Activated CD4-positive, CD25-positive, alpha-beta regulatory T cell treated with anti-CD3 and anti-CD28 coated beads, Interleukin-2, amount 50 U/mL, for 72 hours (primary cell): ENCODE measurements at regions not wholly inside any gene's neighbourhood (a gene's known extent, or its start where the extent isn't known, plus 50 kb on each side); places are given as distances from the start of the nearest gene placed in this dataset.
A peak's percentile ranks its signal among the peaks of the same experiment; 100 is the strongest.

Experiments
- DNase-seq: peaks from one replicate; pipeline ENCODE4 v3.0.0; 2021

- DNase-seq = no peak
These were observed 167.9 kb downstream of the HRH4 start for GRCh38 chr18:24628326-24628725.

- no peak for DNase-seq
These were observed 169.5 kb downstream of the HRH4 start for GRCh38 chr18:24629921-24630320.

DNA sequence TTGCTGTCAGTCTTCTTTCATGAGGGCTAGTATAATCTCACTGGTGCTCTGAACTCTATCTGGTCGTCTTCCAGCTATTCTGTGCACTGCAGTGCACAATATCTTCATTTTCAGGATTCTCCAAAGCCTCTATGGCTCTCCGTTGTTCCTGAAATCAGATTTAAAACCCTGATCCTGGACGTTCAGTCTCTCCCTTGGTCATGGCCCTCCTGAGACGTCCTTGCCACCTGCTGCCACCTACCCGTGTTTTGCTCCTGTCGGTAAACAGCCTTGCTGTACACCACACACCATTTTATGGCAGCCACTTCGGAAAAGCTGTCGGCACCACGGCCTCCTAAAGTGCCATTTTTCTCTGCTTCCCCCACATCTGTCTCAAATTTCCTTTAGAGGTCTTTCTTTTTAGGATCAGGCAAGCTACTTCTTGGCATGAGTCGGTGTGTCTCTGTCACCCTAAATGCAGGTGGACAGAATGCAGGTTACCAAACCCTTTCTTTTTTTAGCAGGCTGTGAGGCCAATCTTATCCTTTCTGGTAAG, 170.0 kb downstream of the HRH4 start:
- no peak for DNase-seq

- no peak for DNase-seq
These were observed 171.0 kb downstream of the HRH4 start for GRCh38 chr18:24631243-24632025.

GRCh38 chr18:24632158-24632988, 171.9 kb downstream of the HRH4 start:
- DNase-seq = no peak

DNA sequence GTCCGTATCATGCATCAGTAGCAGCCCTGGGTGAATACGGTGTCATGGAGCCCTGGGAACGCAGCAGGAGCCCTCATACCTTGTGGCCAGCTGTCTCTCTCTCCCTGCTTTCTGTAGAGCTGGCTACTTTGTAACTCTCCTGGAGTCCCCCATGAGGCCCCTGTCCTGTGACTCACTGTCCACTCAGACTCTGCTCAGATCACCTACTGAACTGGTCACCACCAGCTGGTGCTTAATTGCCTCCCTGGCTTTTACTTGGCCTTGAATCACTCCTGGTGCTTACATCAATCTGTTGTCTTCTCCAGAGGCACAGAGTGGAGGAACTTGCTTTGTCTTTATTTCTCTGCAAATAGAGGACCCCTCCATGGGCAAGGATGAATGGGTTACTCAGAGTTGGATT, 172.7 kb downstream of the HRH4 start:
- DNase-seq = no peak

- no peak for DNase-seq
These were observed 189.1 kb downstream of the HRH4 start for GRCh38 chr18:24649571-24649970.

DNA sequence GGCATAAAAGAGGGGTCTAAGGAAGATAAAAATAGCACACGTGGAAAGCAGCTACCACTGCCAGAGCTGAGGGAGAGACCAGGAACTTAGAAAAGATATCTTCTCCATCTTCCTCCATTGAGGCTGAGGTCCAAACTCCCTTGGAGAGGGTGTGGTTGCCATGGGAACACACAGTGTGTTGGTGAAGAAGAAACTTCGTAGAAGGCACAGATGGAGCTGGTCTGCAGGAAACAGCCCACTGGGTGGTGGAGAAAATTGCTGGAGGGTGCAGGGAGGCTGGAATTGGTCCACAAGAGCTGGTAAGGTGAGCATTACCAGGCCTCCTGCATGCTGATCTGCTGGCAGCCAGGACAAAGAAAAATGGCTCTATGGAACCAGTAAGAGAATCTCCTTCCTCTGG, 191.0 kb downstream of the HRH4 start:
- DNase-seq = no peak

DNA sequence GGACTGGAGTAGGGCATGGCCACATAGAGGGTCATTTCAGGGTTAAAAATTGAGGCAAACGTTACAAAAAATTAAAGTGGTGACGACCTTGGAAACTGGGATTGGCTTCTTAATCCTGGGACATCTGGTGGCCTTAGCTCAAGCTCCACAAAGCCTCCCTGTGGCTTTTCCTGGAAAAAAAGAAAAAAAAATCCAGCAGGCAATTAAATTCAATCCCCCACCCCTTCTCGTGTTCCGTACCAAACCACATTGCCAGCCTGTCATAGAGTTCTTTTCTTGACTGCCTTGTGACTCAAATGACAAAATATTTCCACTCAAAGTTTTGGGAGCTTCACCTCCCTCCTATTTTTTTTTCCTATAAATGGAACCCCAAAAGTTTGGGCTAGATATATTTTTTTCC, 195.6 kb downstream of the HRH4 start:
- no peak for DNase-seq

GRCh38 chr18:24656551-24657443, 196.4 kb downstream of the HRH4 start:
- no peak for DNase-seq

DNA sequence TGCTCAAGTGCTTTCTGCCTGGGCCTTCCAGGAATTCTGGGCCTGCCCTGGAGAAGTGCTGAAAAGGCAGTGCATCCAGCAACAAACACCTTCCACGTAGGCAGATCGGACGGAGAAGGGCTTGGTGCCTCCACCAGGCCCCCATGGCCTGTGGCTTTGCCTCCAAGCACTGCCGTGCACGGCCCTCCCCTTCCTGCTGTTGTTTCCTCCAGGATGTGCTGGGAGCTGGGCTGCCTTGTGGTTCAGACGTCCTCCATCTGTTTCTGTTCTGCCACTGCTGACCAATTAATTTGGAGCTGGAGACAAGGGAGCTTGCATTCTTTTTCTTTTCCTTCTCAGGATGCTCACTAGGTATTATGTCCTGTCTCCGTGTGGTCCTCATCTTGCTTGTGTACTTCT, 197.0 kb downstream of the HRH4 start:
- no peak for DNase-seq

DNA sequence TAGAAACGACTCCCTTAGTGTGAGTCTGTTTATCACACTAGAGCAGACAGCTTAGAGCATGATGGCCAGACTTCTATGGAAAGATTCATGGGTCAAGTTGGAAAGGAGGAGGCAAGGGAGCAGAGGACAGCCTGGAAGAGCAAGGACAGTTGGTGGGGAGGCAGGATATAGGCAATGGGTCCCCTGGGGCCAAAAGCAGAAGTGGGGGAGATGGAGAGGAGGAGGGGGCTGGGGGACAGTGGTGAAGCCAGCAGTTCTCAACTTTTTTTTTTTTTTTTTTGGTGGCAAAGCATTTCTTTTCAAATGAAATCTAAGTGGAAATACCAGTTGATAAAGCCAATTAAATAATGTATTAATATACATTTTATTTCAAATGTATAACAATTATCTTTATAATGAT, 197.9 kb downstream of the HRH4 start:
- DNase-seq = no peak

GRCh38 chr18:24659827-24660720, 199.6 kb downstream of the HRH4 start:
- DNase-seq = peak; percentile 31

GRCh38 chr18:24660956-24661355, 200.5 kb downstream of the HRH4 start:
- no peak for DNase-seq

DNA sequence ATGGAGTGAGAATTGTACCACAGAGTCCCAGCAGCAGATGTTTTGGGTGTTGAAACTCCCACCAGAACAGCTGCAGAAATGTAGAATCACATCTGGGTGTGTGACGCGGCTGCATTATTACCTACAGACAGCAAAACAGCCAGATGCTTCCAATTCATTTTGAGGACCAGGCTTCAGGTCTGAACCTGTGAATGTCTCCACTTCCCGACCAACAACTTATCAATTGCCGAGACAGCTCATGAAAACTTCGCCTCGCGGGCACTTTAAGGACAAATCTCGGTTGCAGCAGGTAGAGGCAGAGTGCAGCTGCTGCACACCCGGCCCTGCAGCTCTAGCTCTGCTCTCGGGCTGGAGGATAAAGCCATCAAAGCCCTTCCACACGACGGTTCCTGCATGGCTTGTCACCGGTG, 202.0 kb downstream of the HRH4 start:
- DNase-seq = no peak

- DNase-seq = no peak
These were observed 202.6 kb downstream of the HRH4 start for GRCh38 chr18:24663026-24663425.

DNA sequence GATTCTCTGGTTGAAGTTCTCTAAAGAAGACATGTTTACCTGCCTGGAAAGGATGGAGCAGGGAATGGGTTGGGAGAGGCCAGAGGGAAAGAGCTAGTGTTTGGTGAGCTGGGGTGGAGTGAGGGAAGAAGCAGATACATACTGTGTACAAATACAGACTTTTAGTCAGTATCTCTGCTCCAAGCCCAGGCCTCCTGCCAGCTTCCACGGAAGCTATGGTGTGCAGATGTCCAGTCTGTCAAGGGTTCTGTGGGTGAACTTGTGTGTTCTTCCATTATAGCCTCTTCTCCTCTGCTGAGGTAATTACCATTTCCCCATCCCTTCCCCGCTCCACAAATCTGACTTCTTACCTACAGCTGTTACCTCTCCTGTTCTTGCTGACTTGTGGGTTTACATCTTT, 208.6 kb downstream of the HRH4 start:
- DNase-seq = no peak

GRCh38 chr18:24669502-24669901, 209.1 kb downstream of the HRH4 start:
- no peak for DNase-seq

DNA sequence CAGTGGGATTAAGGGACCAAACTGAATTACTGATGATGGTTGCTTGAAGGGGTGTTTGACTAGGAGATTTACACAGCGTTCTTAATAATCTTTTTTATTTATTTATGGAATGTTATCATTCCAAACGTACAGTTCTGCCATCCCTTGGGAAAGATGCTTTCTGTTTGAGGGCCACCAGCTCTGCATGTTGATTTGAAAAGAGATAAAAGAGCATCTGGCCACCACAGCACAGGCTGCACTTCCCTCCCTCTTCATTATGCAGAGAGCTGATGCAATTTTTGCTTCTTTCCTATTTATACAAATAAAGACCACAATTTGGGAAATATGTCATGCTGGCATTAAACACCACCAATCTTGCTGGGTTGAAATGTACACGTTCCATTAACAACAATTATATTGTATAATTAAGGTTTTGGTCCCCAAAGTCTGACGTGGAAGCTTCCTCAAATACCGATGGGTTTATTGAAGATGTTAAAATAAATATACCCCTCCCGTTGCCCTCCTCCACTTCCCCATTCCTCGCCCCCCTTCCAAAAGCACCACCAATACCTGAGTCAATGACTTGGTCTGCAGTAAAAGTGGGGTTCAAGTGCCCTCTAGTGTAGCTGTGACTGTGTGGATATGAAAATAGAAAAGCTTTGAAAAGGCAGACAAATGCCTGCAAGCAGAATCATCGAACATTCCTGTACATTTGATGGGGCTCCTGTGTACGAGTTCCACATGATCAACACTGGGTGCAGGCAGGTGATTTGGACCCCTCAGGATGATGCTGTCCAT, 211.9 kb downstream of the HRH4 start:
- no peak for DNase-seq

GRCh38 chr18:24674200-24674599, 213.8 kb downstream of the HRH4 start:
- DNase-seq = no peak

DNA sequence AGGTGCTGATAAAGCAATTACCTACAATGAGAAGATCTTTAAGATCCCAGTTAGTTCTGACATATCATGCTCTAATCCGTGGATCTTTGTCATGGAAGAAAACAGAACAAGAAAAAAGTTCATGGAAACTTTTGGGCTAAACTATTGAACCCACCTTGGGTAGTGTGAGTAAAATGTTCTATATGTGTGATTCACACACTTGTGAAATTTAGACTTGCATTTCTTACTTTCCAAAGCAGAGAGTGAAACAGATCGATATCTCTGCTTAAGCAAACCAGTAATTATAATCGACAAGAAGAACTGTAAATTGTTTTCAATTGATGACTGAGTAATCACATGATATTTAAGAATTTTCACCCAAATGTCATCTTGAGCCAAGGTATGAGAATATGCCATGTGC, 214.2 kb downstream of the HRH4 start:
- no peak for DNase-seq
